T-helper 2 cell treated with Interferon-gamma antibody and Interleukin-4, amounts not matched to agents 100 ng/mL and 5 ng/mL, for 36 hours (primary cell): ENCODE measurements at regions not wholly inside any gene's neighbourhood (a gene's known extent, or its start where the extent isn't known, plus 50 kb on each side); places are given as distances from the start of the nearest gene placed in this dataset.

Experiments
- intact Hi-C: fragments of 100-400 bp; cut with micrococcal nuclease; formaldehyde crosslinking; loops from one replicate; pipeline ENCODE4 v1.15.1; 2023

GRCh38 chr2:205902041-205902899 lies 183.7 kb downstream of the INO80D start:
- intact Hi-C loops = no loop called here

- intact Hi-C loops = no loop called here
Observed at GRCh38 chr2:205901491-205901890, 184.5 kb downstream of the INO80D start.

DNA sequence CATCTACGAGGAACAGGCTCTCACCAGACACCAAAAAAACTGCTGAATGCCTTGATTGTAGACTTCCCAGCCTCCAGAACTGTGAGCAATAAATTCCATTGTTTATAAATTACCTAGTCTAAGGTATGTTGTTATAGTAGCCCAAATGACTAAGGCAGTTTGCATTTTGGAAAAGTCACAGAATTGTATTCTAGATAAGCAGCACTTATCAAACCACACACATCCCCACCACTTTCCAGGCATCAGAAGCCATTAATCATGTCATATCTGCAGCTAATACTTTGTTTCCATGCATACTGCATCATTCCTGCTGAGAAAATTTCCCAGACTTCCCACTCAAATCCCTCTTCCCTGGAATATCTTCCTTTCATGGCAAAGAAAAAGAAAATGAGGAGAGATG lies 187.2 kb downstream of the INO80D start:
- intact Hi-C loops = no loop called here

DNA sequence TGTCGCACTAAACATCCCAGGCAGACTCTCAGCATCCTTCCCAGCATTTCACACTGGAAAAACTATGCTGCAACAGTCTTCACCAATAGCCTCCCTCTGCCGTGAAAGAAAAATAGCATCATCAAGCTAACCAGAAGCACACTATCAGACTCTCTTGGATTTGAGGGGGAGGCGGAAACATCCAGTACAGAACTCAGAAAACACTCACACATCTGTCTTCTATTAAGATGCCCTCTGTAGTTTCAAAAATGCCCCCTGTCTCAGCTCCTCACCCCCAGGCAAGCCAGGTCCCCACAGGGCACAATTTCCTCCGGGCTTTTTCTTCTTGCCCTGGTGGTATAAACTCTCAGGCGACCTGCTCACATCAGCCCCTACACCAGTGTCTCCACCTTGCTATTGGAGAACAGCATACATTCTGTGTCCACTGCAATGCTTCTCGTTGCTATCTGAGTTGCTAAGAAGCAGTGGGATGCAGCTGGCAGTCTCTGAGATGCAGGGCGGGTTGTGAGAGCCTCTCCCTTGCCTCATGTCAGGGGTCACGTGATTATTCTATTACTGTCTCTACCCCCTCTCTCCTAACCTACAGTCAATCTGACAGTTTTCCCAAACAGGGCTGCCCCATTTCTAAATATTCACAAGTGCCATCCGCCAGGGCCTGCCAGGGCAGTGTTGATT lies 189.9 kb downstream of the INO80D start:
- intact Hi-C loops = no loop called here

- intact Hi-C loops = no loop called here
Observed at GRCh38 chr2:205892665-205893259, 193.2 kb downstream of the INO80D start.

- intact Hi-C loops = no loop called here
Observed at GRCh38 chr2:205892251-205892655, 193.7 kb downstream of the INO80D start.

- intact Hi-C loops = no loop called here
Observed at GRCh38 chr2:205889114-205889513, 196.9 kb downstream of the INO80D start.

DNA sequence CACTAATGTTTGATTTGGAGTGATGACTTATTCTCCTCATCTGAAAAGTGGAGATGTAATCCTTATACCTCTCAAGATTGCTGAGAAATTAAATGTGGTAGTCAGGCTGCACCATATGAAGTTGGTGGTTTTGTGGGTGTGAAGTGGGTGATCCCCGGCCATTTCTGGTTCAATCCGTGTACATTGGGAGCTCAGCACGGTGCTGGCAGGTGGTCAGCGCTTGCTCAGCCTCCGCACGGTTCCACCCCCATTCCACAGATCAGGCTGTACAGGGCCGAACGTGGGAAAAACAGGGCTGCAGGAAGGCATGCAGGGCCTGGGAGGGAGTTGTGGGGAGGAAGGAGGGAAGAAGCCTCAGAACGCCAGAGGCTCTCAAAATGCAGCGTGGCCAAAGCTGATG lies 198.3 kb downstream of the INO80D start:
- intact Hi-C loops = no loop called here

GRCh38 chr2:205885492-205886099 lies 200.4 kb downstream of the INO80D start:
- intact Hi-C loops = loop anchor here (1.0 to 2.0 kb wide), 2 partner anchors 109 to 119 kb away; no protein-coding TSS in a partner anchor

- intact Hi-C loops = loop anchor here (2.0 kb wide), 1 partner anchor 117 kb away; no protein-coding TSS in a partner anchor
Observed at GRCh38 chr2:205883965-205884364, 201.7 kb downstream of the NRP2 start.

DNA sequence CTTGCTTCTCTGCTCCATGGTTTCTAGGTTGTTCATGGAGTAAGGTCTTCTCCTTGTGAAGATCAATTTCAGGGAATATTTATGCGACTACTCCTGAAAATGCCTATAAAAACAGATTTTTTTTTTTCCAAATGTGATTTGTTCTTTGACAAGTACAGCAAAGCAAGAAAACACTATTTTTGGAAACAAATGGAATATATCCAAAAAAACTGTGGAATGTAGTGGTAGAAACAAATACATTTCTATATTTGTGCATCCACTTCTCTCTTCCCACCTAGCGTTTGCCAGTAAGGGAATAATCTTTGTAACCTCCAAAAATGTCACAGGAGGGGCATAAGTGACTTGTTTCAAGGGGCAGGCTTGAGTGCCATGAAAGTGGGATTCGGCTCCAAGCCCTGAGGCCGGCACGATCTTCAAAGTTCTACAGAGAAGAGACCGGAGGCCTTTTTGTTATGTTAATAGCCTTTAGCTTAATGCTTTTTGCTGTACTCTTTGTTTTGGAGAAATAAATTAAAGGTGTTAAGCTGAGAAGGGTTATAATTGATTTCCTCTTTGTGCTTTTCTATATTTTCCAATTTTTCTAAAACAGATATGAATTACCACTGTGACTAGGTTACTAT lies 200.6 kb downstream of the NRP2 start:
- intact Hi-C loops = no loop called here

GRCh38 chr2:205880048-205880447 lies 197.7 kb downstream of the NRP2 start:
- intact Hi-C loops = no loop called here

- intact Hi-C loops = no loop called here
Observed at GRCh38 chr2:205878999-205879762, 196.9 kb downstream of the NRP2 start.

DNA sequence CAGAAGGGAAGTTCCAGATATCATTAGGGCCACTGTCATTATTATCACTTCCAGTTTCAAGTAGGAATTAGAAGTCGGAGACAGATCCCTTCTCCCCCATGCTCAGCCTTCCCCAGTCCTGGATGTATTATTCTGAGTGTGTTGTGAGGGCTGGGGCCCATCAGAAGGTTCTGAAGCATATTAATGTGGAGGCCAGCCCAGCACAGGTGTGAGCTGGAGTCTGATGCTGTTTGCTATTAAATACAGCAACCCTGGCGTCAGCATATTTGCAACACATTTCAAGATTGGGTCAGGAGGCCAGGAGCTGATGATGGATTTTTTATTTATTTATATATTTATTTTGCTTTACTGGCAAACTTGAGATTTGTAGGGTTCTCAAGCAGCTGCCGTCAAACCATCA lies 195.2 kb downstream of the NRP2 start:
- intact Hi-C loops = no loop called here

DNA sequence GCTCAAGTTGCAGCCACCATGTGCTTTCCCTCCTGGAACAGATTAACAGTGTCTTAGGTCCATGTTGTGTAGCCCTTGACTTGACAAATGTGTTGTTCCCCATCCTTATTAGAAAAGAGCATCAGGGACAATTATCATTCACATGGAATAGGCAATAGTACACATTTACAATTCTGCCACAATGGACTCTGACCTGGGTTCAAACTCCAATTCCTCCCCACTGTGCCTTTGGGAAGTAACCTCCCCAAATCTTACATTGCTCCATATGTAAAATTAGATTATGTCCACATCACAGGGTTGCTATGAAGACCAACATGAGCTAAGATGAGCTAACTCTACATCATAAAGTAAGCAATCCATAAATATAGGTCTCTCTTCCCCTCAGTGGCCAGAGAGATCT lies 193.8 kb downstream of the NRP2 start:
- intact Hi-C loops = no loop called here

GRCh38 chr2:205872716-205873115 lies 190.4 kb downstream of the NRP2 start:
- intact Hi-C loops = no loop called here

- intact Hi-C loops = no loop called here
Observed at GRCh38 chr2:205869439-205869838, 187.1 kb downstream of the NRP2 start.

DNA sequence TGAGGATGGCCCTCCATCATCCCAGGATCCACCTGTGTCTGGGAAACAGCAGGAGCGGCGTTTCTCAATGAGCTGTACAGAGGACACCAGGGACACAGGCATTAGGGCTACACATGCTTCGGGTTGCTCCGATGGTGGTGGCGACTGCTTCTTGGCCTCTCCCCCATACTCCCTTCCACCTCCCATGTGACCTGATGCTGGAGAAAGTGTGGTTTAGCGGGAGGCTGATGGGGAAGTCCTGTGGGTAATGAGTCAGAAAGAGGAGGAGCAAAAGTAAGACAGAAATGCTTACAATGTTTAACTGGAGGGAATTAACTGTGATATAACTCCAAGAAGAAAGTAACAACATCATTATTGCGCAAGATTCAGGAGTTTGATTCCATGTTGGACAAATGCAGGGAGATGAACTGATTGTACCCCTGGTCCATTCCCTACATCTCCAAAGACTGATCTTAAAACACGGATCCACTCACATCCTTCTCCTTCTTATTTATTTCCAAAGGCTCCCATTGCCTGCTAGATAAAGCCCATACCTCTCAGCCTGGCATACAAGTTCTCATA lies 186.6 kb downstream of the NRP2 start:
- intact Hi-C loops = no loop called here

DNA sequence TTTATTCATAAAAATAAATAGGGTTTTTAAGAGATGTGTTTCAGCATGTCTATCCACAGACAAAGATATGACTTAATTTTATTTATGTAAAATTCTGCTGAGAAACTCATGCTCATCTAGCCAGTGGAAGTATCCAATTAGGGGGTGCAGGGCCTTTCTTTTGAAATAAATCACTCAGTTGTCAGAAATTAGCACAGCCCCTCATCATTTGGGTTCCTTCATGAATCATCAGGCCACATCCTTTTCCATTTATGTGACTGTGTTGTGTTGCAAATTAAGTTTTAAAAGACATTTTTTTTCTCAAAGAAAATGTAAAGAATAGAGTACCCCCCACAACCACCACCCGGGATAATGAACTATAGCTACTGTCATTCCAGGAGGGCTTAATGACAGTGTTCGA lies 185.8 kb downstream of the NRP2 start:
- intact Hi-C loops = no loop called here

GRCh38 chr2:205867371-205867770 lies 185.1 kb downstream of the NRP2 start:
- intact Hi-C loops = no loop called here
